ENCODE measurements at regions not wholly inside any gene's neighbourhood (a gene's known extent, or its start where the extent isn't known, plus 50 kb on each side); places are given as distances from the start of the nearest gene placed in this dataset.

DNA sequence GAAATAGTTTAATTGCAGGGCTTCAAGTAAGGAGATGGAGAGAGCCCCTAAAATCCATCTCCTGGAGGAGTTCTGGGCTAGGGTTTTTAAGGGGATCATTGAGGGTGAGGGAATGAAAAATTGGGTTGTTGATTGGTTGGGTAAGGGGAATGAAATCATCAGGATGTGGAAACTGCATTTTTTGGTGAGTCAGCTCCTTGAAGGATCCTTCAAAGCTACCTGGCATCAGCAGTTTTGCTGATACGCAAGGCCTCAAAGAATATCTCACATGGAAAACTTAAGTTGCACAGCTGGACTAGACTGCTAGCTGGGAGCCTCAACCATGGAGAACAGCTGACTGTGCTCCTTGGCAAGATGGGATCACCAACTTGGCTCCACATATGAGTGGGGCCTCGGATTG is 136.7 kb downstream of the FGF10 start:
- POLR2A ChIA-PET: interaction anchor here (0.6 kb wide), 1 partner anchor 9 kb away, joined by 3 read pairs; no protein-coding TSS in a partner anchor

DNA sequence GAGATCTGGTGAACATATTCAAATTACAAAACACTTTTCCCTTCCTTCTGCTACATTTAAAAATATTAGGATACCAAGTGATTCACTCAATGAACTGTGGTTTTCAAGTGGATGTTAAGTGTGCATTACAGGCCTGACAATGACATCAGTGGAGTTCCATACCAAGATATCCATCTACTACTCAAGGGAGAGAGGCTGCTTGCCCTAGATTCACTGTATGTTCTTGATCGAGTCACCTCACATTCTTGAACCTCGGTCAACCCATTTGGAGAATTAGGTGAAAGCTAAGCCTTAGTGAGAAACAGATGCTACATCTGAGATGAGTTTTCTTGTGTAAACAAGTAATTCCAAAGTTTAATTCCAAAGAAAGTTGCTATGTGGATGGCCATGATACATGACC is 142.2 kb downstream of the FGF10 start:
- H3K4me1 ChIP-seq (ENCODE audit: control insufficient read depth, insufficient read depth, low read length): no peaks in the 10 kb centered on the region
- POLR2A ChIA-PET: no interaction called here
- no peak for TF ChIP-seq ZNF473 (tag by site-specific recombination; IDR thresholded peaks at IDR 0.05)
- H3K4me3 ChIP-seq (ENCODE audit: low read depth, low read length): no peak overlapping the region
- CTCF ChIA-PET: no interaction called here
- H3K9me3 ChIP-seq (ENCODE audit: control insufficient read depth, insufficient read depth, low read depth, low read length): no peaks in the 10 kb centered on the region
- H3K27ac ChIP-seq (ENCODE audit: extremely low read depth, low read depth, low read length): no peak overlapping the region
- no peaks in the 10 kb centered on the region for H3K36me3 ChIP-seq (ENCODE audit: control insufficient read depth in 2 of 2, insufficient read depth in 1 of 2, low read length in 2 of 2)

More for the DNA sequence above, 136.7 kb downstream of the FGF10 start:
- no peaks in the 10 kb centered on the region for H3K4me1 ChIP-seq (ENCODE audit: control insufficient read depth, insufficient read depth, low read length)
- H3K9me3 ChIP-seq (ENCODE audit: control insufficient read depth, insufficient read depth, low read depth, low read length): no peaks in the 10 kb centered on the region
- H3K36me3 ChIP-seq (ENCODE audit: control insufficient read depth in 2 of 2, insufficient read depth in 1 of 2, low read length in 2 of 2): no peaks in the 10 kb centered on the region
- CTCF ChIA-PET: interaction anchor here (0.6 kb wide), 1 partner anchor 43 kb away, joined by 6 read pairs; no protein-coding TSS in a partner anchor
- H3K27ac ChIP-seq (ENCODE audit: extremely low read depth, low read depth, low read length): no peak overlapping the region
- TF ChIP-seq ZNF777 (tag by site-specific recombination; IDR thresholded peaks at IDR 0.05; ENCODE audit: borderline replicate concordance) (no peak), ZNF654 (tag by site-specific recombination; IDR thresholded peaks at IDR 0.05; ENCODE audit: low read depth) (no peak), ZNF169 (tag by site-specific recombination; IDR thresholded peaks at IDR 0.05) (no peak), ZNF404 (tag by site-specific recombination; IDR thresholded peaks at IDR 0.05) (no peak)
- no peak overlapping the region for H3K4me3 ChIP-seq (ENCODE audit: low read depth, low read length)

DNA sequence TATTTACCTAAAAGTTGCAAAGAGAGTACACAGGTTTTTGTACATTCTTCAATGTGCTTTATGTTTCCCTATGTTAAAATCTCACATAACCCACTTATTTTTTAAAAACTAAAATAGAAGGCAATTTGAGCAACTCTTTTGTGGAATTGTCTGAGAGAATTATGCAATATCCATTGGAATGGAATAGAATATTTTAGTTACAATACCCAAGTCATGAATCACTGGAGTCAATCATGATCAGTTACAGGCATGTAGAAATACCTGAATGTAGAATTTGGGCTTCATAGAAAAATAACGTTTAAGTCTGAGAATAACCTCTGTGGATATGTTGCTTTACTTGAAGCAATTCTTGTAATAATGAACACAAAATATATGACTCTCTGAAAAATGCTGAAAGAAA is 143.3 kb downstream of the FGF10 start:
- Histone ChIP-seq H3K4me3 (ENCODE audit: low read depth, low read length) (no peak overlapping the region), H3K9me3 (ENCODE audit: control insufficient read depth, insufficient read depth, low read depth, low read length) (no peaks in the 10 kb centered on the region), H3K27ac (ENCODE audit: extremely low read depth, low read depth, low read length) (no peak overlapping the region), H3K36me3 (ENCODE audit: control insufficient read depth in 2 of 2, insufficient read depth in 1 of 2, low read length in 2 of 2) (no peaks in the 10 kb centered on the region), H3K4me1 (ENCODE audit: control insufficient read depth, insufficient read depth, low read length) (no peaks in the 10 kb centered on the region)
- POLR2A ChIA-PET: no interaction called here
- CTCF ChIA-PET: no interaction called here
- TF ChIP-seq ZNF133 (tag by site-specific recombination; IDR thresholded peaks at IDR 0.05): no peak
- no peak for TF ChIP-seq ZNF214 (tag by site-specific recombination; IDR thresholded peaks at IDR 0.05; ENCODE audit: borderline replicate concordance)
- TF ChIP-seq TRIM28 (IDR thresholded peaks at IDR 0.05; ENCODE audit: borderline replicate concordance, low read length): no peak
- TF ChIP-seq PRDM1 (tag by site-specific recombination; IDR thresholded peaks at IDR 0.05): no peak
- TF ChIP-seq ZNF623 (tag by site-specific recombination; IDR thresholded peaks at IDR 0.05): no peak
- TF ChIP-seq, protein P1, sequence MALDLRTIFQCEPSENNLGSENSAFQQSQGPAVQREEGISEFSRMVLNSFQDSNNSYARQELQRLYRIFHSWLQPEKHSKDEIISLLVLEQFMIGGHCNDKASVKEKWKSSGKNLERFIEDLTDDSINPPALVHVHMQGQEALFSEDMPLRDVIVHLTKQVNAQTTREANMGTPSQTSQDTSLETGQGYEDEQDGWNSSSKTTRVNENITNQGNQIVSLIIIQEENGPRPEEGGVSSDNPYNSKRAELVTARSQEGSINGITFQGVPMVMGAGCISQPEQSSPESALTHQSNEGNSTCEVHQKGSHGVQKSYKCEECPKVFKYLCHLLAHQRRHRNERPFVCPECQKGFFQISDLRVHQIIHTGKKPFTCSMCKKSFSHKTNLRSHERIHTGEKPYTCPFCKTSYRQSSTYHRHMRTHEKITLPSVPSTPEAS (tag by site-specific recombination; IDR thresholded peaks at IDR 0.05): no peak
- TF ChIP-seq, protein P2, sequence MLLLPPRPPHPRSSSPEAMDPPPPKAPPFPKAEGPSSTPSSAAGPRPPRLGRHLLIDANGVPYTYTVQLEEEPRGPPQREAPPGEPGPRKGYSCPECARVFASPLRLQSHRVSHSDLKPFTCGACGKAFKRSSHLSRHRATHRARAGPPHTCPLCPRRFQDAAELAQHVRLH (tag by site-specific recombination; IDR thresholded peaks at IDR 0.05): no peak
- no peak for TF ChIP-seq ZNF701 (tag by site-specific recombination; IDR thresholded peaks at IDR 0.05)
- TF ChIP-seq, protein P3, sequence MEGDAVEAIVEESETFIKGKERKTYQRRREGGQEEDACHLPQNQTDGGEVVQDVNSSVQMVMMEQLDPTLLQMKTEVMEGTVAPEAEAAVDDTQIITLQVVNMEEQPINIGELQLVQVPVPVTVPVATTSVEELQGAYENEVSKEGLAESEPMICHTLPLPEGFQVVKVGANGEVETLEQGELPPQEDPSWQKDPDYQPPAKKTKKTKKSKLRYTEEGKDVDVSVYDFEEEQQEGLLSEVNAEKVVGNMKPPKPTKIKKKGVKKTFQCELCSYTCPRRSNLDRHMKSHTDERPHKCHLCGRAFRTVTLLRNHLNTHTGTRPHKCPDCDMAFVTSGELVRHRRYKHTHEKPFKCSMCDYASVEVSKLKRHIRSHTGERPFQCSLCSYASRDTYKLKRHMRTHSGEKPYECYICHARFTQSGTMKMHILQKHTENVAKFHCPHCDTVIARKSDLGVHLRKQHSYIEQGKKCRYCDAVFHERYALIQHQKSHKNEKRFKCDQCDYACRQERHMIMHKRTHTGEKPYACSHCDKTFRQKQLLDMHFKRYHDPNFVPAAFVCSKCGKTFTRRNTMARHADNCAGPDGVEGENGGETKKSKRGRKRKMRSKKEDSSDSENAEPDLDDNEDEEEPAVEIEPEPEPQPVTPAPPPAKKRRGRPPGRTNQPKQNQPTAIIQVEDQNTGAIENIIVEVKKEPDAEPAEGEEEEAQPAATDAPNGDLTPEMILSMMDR (tag by site-specific recombination; IDR thresholded peaks at IDR 0.05): no peak
- TF ChIP-seq ZBTB17 (tag by site-specific recombination; IDR thresholded peaks at IDR 0.05): no peak
- no peak for TF ChIP-seq ZNF426 (tag by site-specific recombination; IDR thresholded peaks at IDR 0.05)
- TF ChIP-seq ZNF747 (tag by site-specific recombination; IDR thresholded peaks at IDR 0.05): no peak
- no peak for TF ChIP-seq SCRT1 (tag by site-specific recombination; IDR thresholded peaks at IDR 0.05; ENCODE audit: borderline replicate concordance)
- no peak for TF ChIP-seq ZNF2 (tag by site-specific recombination; IDR thresholded peaks at IDR 0.05)
- no peak for TF ChIP-seq ZNF558 (tag by site-specific recombination; IDR thresholded peaks at IDR 0.05)
- no peak for TF ChIP-seq ZNF707 (tag by site-specific recombination; IDR thresholded peaks at IDR 0.05)
- TF ChIP-seq MYNN (tag by site-specific recombination; IDR thresholded peaks at IDR 0.05; ENCODE audit: borderline replicate concordance): no peak
- no peak for TF ChIP-seq ZNF664 (tag by site-specific recombination; IDR thresholded peaks at IDR 0.05)
- no peak for TF ChIP-seq ZNF138 (tag by site-specific recombination; IDR thresholded peaks at IDR 0.05; ENCODE audit: borderline replicate concordance)

Measured in HEK293 (cell line).